HG02938 (cell line): ENCODE measurements at regions not wholly inside any gene's neighbourhood (a gene's known extent, or its start where the extent isn't known, plus 50 kb on each side); places are given as distances from the start of the nearest gene placed in this dataset.
"Not testable (repeated sequence)": the region's sequence is repeated elsewhere in the genome, so short reads cannot be mapped to it uniquely, and the experiment has no call there.

Experiments
- ATAC-seq: cut with Tn5 transposase; IDR thresholded peaks from one replicate; pipeline ENCODE4 v1.9.1; 2021; ENCODE audit warnings: mild to moderate bottlenecking, moderate library complexity; ENCODE audit not compliant: unreplicated experiment

DNA sequence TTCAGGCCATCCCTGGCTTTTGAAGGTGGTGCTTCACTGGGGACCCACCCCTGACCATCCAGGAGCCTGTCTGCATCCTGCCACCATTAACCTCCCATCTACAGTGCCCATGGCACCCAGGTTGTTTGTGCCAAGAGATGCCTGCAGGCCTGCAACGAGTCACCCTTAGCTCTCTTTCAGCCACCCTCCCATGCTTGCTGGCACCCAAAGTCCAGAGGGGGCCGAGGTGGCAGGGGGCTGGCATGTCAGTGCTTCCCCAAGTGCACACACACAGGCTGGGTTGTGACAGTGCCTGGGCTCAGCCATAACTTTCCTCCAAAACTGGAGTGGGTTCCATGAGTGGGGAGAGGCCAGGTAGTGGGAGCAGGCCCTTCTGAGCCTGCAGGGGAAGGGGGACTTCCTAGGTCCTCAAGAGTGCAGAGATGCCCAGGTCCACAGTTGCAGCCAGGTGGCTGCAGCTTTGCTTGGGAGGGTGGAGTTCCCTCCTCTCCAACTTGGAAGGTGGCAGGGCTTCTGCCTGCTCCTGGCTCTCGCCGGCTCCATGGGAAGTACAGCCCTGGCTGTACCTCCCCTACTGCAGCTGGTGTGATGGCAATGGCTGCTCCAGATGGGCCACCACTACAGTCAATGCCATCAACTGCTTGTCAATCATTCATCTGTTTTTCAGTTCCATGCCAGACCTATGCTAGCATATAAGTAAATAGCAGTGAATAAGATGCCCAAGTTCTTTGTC lies 235.9 kb upstream of the GIMD1 start:
- no peak for ATAC-seq

DNA sequence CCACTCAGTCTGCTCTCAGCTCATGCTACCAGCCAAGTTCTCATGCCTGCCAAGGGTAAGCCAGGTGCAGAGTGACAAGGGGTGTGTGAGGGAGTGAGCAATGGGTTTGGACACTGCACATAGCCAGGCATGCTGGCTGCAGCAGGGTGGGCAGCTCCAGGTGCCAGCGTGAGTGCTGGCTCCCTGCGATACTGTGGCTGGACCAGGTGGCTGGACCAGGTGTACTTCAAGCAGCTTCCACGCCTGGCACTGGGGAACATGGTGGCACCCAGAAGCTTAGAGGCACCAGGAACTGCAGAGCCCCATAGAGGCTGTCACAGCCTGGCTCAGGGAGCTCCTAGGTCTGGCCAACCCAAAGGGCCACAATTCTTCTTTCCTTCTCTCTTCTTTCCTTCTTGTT lies 234.9 kb upstream of the GIMD1 start:
- ATAC-seq, result no peak

DNA sequence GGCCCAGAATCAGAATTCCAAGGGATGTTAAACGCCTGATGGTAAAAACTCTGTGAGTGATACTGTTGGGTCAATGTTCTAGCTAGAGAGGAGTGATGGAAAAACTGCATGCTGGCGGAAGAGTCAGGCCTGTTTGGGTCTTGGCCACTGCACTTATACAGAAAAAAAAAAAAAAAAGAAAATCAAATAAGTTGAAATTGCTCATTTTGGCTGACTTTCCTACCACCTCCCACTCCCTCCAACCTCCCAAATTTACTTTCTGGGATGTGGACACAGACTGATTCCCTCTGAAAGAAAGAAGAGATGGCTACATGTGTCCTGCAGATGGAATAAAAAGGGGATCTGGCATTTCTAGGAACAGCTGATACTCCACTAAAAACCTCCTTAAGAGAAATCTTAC lies 234.1 kb upstream of the GIMD1 start:
- ATAC-seq, result no peak

DNA sequence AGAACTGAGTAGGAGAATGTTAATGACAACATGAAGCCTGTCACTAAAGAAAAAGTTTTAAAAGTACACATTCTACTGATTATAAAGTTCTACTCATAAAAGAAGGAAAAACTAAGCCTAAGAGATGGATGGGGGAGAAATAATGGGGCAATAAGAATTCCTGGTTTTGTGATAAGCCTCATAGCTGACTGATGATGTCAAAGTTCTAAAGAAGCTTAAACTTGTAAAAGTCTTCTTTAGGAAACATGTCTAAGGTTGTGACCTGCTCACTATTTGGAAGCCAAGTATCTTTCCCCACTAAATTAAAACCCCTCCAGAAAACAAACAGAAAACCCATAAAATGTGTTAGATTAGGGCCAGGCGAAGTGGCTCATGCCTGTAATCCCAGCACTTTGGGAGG lies 232.9 kb upstream of the GIMD1 start:
- ATAC-seq, result no peak

DNA sequence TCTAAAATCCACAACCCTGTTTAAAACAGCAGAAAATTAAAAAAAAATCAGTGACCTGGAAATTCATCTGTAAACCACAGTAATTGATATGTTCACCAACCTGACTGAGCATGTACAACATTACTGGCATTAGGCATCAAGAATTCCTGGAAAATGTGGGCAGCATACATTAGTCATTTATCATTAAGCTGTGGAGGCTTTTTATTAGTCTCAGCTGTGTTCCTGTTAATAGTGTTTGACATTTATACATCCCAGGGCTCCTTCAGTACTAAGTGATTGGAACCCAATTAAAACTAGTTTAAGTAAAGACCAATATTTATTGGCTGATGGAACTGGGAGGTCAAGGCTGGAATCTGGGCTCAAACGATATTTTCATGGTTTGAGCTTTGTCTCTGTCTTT lies 227.3 kb upstream of the GIMD1 start:
- no peak for ATAC-seq

DNA sequence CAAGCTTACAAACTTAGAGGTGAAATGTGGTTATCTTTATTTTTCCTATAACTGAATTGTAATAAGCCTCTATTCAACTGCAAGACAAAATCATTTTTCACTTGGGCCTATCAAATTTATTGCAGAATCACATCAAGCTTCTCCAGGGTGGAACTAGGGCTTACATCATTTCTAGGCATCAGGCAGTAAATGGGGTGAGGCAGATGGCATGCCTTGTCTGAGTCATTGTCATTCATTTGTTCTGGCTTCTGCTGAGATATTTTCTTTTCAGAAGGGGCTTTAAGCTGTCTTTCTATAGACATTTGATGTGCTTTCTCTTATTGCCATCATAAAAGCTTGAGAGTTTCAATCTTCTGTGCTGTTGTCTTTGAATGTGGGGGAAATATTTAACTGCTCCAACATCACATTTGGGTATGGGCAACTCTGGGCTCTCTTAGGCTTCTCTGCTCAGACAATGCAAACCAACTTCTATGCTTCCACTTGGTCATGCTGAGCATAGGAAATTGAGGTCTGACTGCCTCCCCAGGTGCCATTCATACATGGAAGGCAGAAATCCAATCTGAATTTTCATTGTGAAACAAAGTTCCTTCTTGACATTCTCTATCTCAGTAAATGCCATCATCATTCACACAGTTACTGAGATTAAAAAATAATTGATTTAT lies 225.8 kb upstream of the GIMD1 start:
- no peak for ATAC-seq

DNA sequence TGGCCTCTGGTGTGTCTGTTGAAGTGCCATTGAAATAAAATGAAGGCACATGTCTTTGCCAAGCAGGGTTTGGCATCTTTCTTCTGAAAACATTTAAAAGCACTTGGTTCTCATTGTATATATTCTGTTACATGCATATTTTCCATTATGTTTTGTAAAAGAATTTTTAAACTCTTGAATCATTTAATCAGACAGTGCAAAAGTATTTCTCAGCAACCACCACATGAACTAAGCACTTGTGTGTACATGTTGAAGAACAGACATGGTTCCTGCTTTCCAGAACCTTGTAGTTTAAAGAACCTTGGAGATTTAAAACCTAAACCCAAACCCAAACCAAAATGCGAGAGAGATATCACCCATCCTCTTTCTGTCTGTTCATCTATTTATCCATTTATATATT lies 220.3 kb upstream of the GIMD1 start:
- no peak for ATAC-seq

DNA sequence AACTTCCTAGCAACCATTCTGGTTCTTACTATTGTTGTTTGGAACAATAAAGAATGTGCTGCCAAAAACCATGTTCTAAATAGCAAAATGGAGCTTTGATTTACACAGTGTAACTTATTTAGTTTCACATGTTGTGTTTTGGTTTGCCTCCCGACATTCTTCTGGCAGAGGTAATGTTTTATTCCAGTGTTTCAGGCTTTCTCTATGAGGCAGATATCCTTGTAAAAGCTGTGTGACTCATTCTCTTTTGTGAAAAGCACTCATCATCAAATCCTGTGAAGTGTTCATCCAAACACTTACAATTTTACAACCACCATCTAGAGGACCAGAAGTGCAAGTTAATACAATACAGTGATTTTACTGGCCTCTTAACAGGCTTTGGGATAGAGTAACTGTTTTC lies 219.0 kb upstream of the GIMD1 start:
- no peak for ATAC-seq

DNA sequence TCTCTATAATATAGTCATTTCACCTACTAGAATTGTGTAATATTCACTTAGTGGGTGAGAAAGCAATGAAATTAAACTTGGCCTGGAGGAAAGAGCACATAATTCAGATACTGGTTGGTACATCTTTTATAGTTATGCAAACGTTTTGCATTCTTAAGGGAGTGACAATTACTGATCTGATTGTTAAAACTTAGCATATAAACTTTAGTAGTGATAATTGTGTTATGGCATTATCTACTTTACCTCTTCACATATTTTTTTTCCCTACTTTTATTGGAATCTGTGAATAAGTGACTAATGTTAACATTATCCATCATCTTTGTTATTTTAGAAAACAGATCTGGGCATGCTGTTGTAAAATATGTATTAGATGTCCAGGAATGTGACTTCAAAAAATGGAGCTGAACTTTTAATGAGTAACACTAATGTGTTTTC lies 217.4 kb upstream of the GIMD1 start:
- ATAC-seq, result no peak

DNA sequence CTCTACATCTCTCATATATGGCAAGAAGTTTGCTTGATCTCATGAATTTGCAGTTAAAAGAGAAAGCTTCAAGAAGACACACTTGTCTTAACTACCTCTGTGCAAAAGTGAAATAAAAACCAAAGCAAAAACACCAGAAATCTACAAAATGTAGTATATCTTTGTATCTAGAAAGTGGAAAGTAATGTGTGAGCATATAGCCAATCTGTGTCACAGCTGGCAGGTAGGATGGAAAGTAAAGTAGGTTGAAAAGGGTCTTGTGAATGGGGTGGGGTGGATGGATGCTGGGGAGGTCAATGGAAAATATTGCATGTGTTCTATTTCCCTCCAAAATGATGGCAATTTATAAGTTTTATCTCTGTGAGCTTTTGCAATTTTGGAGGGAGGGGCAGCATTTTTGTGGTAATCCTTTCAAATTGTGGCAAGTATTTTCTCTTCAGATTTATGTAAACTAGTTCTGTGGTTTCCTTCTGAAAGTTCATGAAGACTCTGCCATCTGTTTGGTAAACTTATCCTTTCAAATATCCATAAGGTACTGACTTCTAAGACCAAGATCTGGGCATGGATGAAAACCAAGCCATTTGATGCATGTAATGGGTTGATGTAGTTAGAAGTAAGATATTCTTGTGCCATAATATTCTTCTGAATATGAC lies 215.9 kb upstream of the GIMD1 start:
- no peak for ATAC-seq

DNA sequence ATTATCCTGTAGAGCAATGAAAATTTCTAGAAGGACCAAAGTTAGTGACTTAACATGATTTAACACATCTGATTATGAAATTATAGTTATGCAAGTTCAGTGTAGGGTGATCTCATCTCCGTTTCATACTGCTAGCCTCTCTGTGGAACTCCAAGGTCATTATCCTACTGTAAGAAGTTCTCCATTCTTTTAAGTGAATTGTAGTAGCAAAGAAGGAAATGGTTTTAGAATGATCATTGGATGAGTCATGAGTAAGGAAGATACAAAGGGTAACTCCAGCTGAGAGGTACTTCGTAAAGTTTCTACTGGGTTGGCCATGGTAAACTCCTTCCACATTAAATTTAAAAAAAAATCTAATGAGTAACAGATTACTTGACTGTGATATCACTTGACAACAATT lies 215.0 kb upstream of the GIMD1 start:
- ATAC-seq, result no peak

DNA sequence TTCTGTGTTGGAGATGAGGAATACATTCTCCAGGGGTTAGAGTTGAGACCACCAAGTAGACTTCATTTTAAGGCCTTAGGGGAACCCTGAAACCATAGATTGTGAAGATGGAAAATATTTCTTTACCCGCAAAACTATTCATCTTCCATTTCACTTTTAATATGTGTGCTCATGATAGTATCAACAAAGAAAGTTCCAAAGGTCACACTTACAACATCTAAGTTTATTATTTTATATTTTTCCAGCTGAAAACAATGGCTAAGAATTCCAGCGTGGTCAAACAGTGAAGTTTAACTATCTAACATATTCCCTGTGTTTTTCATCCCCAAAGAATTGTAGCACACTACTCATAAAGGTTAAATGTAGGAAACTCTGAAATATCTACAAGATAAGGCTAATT lies 214.5 kb upstream of the GIMD1 start:
- no peak for ATAC-seq

DNA sequence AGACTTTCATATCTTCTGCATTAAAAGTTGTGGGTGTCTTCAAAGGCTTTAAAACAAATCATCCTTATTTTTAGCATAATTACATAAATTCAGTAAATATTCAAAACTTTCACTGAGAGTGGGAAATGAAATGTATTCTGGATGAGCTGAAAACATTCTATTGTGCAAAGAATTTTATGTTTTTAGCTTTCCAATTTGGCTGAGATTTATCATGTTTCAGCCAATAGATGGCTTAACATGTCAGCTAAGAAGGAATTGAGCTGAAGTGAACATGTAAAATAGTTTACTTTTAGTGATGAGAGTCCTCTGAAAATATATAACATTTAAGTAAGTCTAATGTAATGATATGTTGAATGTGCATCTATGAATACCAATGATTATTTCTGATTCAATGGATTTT lies 213.5 kb upstream of the GIMD1 start:
- ATAC-seq, result no peak

DNA sequence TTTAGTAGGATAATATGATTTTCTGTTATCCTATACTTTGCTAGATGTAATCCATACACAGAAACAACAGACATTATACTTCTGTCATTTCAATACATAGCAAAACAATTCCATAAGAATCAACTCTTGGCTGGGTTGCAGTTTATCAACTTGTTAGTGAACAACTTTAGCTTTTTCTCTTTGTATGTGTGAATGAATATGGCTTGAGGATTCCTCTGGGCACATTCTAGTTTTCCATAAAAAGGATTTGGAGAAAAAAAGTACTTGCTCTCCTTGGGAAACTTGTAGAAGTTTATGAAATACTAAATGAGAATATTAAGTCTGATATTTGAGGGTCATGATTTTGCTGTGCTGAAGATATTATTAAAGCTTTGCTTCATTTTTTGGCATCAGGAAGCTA lies 210.7 kb upstream of the GIMD1 start:
- ATAC-seq, result no peak

DNA sequence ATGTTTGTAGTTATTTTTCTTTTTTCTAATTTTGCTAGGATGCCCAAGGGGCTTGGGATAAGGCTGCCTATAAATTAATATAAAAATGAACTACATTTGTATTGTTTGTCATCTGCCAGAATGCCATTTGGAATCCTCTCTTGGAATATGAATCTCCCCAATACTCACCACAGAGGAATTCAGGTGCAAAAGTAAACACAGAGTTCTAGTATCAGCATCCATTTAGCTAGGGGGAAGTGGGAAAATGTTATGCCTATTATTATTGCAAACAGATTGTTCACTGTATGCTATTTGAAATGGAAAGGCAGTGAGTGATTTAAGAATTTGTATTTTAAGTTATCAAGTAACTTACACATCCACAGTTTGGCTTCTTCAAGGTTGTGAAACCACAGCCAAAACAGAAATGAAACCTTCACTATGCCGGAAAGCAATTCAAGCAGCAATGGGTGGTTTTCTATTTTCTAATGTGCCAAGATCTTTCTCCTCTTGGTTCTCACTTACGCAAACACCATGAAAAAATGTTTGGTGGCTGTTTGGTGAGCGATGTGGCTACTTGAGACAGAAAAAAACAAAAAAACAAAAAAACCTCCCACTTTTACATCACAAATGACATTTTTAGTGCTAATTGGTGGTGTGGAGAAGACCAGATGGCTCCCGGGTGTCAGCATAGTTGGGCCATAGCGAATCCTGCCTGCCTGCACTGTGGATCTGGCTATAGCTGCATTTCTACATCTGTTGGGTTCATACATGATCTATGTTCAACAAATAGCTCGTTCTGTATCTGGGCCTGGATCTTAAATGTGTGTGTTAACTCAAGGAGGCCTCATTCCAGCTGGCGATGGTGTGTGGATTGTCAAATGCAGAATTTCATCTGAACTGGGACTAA lies 200.8 kb upstream of the GIMD1 start:
- no peak for ATAC-seq

DNA sequence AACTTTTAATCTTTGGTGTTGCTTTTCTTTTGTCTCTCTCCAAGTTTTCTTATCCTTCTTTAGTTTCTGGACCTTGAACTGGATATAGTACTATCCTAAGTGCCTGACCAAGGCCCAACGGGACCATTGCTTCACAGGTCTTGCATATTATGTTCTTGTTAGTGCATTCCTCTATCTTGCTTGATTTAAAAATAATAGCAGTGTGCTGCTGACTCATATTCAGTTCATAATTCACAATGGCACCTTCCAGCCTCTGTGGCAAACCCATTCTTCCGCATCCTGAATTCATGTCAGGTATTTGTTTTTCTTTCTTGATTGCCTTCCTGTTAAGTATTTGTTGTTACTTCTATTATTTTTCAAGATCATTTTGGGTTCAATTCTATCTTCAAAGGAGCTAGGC lies 197.1 kb upstream of the GIMD1 start:
- ATAC-seq, result no peak

DNA sequence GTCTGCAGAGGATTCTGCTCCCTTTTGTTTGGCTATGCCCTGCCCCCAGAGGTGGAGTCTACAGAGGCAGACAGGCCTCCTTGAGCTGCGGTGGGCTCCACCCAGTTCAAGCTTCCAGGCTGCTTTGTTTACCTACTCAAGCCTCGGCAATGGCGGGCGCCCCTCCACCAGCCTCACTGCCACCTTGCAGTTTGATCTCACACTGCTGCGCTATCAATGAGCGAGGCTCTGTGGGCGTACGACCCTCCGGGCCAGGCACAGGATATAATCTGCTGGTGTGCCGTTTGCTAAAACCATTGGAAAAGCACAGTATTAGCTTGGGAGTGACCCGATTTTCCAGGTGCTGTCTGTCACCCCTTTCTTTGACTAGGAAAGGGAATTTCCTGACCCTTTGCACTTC lies 195.1 kb upstream of the GIMD1 start:
- ATAC-seq, result not testable (repeated sequence)

DNA sequence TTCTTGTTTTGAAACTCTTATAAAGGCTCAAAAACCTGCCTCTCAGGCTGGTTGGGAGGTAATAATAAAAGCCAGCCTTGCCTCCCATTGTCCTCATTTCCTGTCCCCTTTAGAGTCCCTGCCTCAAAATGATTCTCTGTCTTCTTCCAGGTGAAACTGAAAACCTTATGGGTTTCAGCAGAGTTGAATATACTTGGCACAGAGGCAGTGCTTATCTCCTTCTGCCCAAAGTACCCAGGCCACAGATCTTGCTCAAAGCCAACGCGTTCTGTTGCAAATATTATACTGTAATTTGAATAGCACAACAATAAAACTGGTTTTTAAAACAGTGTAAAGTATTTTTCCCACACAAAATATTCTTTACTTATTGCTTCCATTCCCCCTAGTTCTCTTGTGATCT lies 183.1 kb upstream of the GIMD1 start:
- no peak for ATAC-seq

DNA sequence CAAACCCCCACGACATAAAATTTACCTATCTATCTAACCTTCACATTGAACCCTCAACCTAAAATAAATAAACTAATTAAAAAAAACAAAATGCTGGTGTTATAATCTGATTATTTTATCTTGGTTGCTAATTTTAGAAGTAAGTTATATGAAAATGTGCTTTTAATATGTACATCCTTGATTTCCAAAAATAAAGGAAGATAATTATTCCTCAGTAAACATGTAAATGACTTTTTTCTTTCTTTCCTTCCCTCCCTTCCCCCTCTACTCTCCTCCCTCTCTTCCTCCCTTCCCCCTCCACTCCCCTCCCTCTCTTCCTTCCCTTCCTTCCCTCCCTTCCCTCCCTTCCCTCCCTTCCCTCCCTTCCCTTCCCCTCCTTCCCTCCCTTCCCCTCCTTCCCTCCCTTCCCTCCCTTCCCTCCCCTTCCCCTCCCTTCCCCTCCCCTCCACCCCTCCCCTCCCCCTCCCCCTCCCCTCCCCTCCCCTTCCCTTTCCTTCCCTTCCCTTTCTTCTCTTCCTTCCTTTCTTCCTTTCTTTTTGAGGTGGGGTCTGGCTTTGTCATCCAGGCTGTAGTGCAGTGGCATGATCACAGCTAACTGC lies 180.0 kb upstream of the GIMD1 start:
- no peak for ATAC-seq

DNA sequence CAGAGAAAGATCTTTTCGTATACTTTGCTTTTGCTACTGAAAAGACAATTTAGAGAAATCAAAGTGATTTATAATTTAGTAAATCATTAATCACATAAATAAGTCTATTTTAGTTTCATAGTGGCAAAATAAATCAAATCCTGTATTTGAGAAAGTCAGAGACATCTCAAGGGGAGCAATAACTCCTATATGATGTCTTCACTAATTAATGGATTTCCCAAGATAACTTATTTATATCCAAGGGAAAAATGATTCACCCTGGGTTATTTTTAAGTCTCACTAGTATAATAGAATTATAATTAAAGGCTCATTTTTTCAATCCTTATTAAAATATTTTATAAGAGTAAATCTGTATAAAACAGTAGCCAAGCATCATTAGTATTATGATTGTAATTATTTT lies 177.8 kb upstream of the GIMD1 start:
- no peak for ATAC-seq

DNA sequence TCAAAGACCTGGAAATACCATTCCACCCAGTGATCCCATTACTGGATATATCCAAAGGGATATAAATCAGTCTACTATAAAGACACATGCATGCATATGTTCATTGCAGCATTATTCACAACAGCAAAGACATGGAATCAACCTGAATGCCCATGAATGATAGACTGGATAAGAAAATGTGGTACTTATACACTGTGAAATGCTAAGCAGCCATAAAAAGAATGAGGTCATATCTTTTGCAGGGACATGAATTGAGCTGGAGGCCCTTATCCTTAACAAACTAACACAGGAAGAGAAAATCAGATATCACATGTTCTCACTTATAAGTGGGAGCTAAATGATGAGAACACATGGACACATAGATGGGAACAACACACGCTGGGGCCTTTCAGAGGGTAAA lies 174.0 kb upstream of the GIMD1 start:
- not testable (repeated sequence) for ATAC-seq
